DMS 273 treated with DMSO at 0.1 percent for 48 hours (cell line): ENCODE measurements at regions not wholly inside any gene's neighbourhood (a gene's known extent, or its start where the extent isn't known, plus 50 kb on each side); places are given as distances from the start of the nearest gene placed in this dataset.
"Not testable (repeated sequence)": the region's sequence is repeated elsewhere in the genome, so short reads cannot be mapped to it uniquely, and the experiment has no call there.

Experiments
- DNase-seq: peaks from one replicate; lab custom pipeline; 2025; lab: John Stamatoyannopoulos, UW

GRCh38 chr18:40258311-40258710 lies 1696.7 kb upstream of the PIK3C3 start:
- DNase-seq, result no peak

DNA sequence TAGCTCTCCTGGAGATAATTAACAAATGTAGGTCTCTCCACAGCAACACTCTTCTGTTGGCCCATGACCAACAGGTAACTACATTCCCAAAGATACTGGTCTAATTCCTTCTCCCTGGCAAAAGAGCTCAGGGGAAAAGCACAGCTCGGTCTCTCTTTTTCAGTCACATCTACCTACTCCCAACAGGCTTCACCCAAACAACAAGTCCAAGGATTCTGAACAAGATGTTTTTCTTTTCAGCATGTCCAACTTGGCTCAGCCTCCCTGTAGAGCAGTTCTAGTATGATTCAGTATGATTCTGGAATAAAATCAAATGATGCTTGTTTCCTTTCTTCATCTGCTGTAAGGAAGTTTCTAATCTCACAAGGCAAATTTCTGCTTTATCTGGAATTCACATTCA lies 1704.8 kb upstream of the PIK3C3 start:
- DNase-seq, result no peak

GRCh38 chr18:40249390-40250080 lies 1705.5 kb upstream of the PIK3C3 start:
- peak; percentile 91 for DNase-seq

- DNase-seq, result not testable (repeated sequence)
Measured at GRCh38 chr18:40245612-40246011, 1709.4 kb upstream of the PIK3C3 start.

GRCh38 chr18:40243607-40244006 lies 1711.4 kb upstream of the PIK3C3 start:
- no peak for DNase-seq

- no peak for DNase-seq
Measured at GRCh38 chr18:40235836-40236235, 1719.2 kb upstream of the PIK3C3 start.

- DNase-seq, result no peak
Measured at GRCh38 chr18:40235323-40235722, 1719.7 kb upstream of the PIK3C3 start.

GRCh38 chr18:40233931-40234616 lies 1721.0 kb upstream of the PIK3C3 start:
- DNase-seq, result no peak

GRCh38 chr18:40222776-40223175 lies 1732.3 kb upstream of the PIK3C3 start:
- no peak for DNase-seq

- DNase-seq, result no peak
Measured at GRCh38 chr18:40216856-40217255, 1738.2 kb upstream of the PIK3C3 start.

DNA sequence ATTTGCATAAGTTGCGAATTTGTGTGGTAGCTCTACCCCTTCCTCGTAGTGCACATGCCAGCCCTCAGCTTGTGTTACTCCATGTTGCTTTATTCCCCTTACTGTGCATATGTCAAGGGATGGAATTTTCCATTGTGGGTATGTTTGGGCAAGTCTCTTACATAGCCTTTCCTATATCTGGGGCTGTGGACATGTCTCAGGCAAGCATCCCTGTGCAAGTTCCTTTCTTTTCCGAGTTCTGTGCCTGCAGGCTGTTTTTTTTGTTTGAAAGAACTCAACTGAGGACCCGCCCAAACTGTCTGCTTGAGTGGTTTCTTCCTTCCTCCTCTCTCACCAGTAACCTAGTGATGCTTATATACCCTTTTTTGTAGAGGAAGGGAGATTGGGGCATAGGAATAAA lies 1739.1 kb upstream of the PIK3C3 start:
- no peak for DNase-seq

GRCh38 chr18:40210696-40211095 lies 1744.3 kb upstream of the PIK3C3 start:
- DNase-seq, result no peak

DNA sequence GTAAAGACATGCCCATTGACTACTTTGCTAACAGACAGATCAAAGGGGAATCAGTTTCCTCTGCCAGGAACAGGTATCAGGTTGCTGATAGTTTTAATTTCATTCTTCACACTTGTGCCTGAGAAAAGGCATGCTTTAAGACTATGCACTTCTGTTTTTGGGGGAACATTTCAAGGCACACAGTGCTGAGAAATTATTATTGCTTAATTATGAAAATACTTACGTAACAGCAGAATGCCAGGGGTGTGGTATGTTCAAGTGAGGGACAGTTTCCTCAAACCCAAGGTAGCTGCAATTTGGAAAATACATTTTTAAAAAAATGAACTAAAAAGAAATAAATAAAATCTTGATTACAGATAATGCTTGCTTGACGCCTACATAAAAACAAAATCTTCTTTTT lies 1746.1 kb upstream of the PIK3C3 start:
- no peak for DNase-seq

GRCh38 chr18:40197711-40198110 lies 1757.3 kb upstream of the PIK3C3 start:
- no peak for DNase-seq

GRCh38 chr18:40186677-40187076 lies 1768.4 kb upstream of the PIK3C3 start:
- DNase-seq, result no peak

DNA sequence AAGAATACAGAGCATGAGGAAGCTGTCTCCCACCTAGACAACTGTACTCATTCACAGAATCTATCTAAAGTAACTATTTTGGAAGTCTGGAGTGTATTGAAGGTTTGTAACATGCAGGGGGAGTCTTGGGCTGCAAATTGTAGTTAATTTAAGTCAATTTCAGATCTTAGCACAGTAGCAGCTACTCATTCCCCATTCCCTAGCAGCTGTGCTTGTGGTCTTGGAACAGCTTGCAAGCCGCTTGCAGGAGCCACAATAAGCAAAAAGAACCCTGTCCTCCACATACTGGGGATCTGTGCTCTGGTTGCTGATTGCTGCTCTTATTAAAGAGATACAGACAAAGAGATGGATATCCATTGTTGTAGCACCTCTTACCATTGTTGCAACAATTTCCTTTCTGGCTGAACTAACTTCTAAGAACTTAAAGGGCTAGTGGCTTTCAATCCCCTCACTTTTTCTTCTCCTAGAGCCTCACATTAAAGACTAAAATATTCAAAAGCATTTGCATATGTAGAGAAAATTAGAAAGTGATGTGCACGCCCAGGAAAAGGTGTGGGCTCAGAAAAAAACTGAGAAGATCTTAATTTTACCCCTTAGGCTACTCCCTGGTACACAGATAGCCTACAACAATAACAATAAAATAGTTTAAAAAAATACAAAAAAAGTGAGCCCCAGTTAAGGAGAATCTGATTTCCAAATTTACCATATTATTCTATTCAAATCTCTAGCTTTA lies 1775.1 kb upstream of the PIK3C3 start:
- DNase-seq, result peak; percentile 5

- no peak for DNase-seq
Measured at GRCh38 chr18:40168026-40168425, 1787.0 kb upstream of the PIK3C3 start.

DNA sequence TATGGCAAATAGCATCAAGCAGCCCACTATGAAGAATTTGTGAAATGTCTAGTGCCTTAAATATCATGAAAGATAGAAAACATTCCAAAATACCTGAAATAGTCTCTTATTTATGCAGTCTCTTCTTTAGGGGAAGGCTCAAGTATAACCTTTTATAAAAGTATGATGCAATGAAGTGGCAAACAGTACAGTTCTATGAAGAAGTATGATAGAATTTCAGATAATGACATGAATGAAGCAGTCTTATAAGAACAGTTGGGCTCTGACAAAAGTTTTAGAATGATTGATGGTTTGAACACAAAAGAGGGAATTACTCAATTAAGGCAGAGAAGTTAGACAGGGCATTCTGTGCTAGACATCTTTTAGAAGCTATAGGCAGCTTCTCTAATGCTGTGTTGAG lies 1791.8 kb upstream of the PIK3C3 start:
- no peak for DNase-seq

- no peak for DNase-seq
Measured at GRCh38 chr18:40160361-40160760, 1794.7 kb upstream of the PIK3C3 start.

- DNase-seq, result peak; percentile 34
Measured at GRCh38 chr18:40159141-40160017, 1795.7 kb upstream of the PIK3C3 start.

- DNase-seq, result no peak
Measured at GRCh38 chr18:40157120-40157519, 1797.9 kb upstream of the PIK3C3 start.

DNA sequence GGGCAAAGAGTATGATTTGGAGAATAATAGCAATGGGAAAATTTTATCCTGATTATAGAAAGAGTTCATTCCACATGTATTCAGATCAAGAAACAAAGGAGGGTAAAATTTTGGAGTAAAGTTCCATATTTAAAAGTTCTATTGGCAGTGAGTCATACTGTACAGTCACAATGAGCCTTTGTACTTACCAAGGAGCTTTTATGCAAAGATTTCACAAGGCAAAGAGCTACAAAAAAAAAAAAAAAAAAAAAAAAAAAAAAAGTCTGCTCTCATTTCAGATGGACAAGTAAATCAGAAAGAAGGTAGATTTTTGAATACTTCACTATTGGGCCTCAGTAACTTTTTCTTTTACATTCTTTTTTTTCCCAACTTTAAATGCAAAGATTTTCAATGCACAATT lies 1802.2 kb upstream of the PIK3C3 start:
- DNase-seq, result no peak
